Nephron progenitor cell (in vitro differentiated cells): ENCODE measurements at regions not wholly inside any gene's neighbourhood (a gene's known extent, or its start where the extent isn't known, plus 50 kb on each side); places are given as distances from the start of the nearest gene placed in this dataset.

Experiments
- DNase-seq: peaks from one replicate; pipeline ENCODE4 v3.0.0; 2021
- H3K27ac Mint-ChIP-seq: 2 replicates; pipeline ENCODE4 v1.8.0; 2021; ENCODE audit warnings: mild to moderate bottlenecking, moderate library complexity, mixed read lengths
- H3K27me3 Mint-ChIP-seq: 2 replicates; pipeline ENCODE4 v1.8.0; 2021; ENCODE audit warnings: mild to moderate bottlenecking, low read depth, mixed read lengths; ENCODE audit not compliant: poor library complexity
- H3K36me3 Mint-ChIP-seq: 2 replicates; pipeline ENCODE4 v1.8.0; 2021; ENCODE audit warnings: low read depth, mixed read lengths
- H3K4me1 Mint-ChIP-seq: 2 replicates; pipeline ENCODE4 v1.8.0; 2021; ENCODE audit warnings: mixed read lengths
- H3K4me3 Mint-ChIP-seq: 2 replicates; pipeline ENCODE4 v1.8.0; 2021; ENCODE audit warnings: mild to moderate bottlenecking, moderate library complexity, mixed read lengths
- H3K9me3 Mint-ChIP-seq: 2 replicates; pipeline ENCODE4 v1.8.0; 2021; ENCODE audit warnings: mild to moderate bottlenecking, moderate library complexity, mixed read lengths
- CTCF ChIP-seq: fragments of 200-600 bp; sonication (generic); IDR thresholded peaks from 2 replicates; pipeline ENCODE4 v1.5.0; 2021; ENCODE audit warnings: antibody characterized with exemption

GRCh38 chr9:81479573-81479972 is 209.8 kb downstream of the TLE1 start:
- no peak overlapping the region for H3K4me3 Mint-ChIP-seq
- H3K36me3 Mint-ChIP-seq, result peaks cover 6% of the 10 kb centered on the region
- TF ChIP-seq CTCF, result no peak
- H3K4me1 Mint-ChIP-seq, result peaks cover 6% of the 10 kb centered on the region
- no peak overlapping the region for H3K27ac Mint-ChIP-seq
- H3K27me3 Mint-ChIP-seq, result peaks cover 3% of the 10 kb centered on the region
- DNase-seq, result no peak
- H3K9me3 Mint-ChIP-seq, result peaks cover 33% of the 10 kb centered on the region

GRCh38 chr9:81477669-81478068 is 211.7 kb downstream of the TLE1 start:
- H3K36me3 Mint-ChIP-seq, result peaks cover 6% of the 10 kb centered on the region
- peaks cover 15% of the 10 kb centered on the region for H3K4me1 Mint-ChIP-seq
- TF ChIP-seq CTCF, result no peak
- H3K4me3 Mint-ChIP-seq, result no peak overlapping the region
- DNase-seq, result no peak
- peaks cover 22% of the 10 kb centered on the region for H3K9me3 Mint-ChIP-seq
- H3K27me3 Mint-ChIP-seq, result peaks cover 3% of the 10 kb centered on the region
- no peak overlapping the region for H3K27ac Mint-ChIP-seq

DNA sequence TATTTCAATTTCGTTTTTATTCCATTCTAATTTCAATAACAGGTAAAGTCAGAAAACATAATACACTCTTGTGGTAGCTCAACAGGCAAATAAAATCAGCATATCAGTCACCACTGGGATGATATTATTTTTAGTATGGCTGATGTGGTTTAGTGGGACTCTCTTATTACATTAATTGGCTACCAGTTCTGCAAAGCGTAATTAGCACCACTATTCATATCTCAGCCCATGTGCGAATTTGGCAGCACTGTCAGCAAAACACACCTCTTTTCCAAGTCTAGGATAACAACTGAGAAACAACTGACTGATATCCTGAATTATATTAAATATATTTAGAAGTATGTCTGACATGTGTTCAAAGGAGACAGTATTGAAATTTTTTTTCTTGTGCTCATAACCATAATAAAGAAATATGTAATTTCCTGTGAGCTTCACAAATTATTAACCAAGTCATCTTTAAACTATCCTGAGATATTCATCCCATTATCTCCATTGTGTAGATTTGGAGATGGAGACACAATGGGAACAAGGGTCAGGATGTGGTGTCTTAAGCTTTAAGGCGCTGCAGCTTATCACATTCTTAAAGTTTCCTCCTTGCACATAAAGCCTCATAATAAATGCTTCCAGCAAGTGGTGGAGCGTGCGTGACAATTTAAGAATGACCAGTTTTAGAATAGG is 212.4 kb downstream of the TLE1 start:
- Mint-ChIP-seq H3K27ac (no peak overlapping the region), H3K4me1 (peaks cover 21% of the 10 kb centered on the region), H3K9me3 (peaks cover 16% of the 10 kb centered on the region), H3K27me3 (peaks cover 5% of the 10 kb centered on the region), H3K4me3 (no peak overlapping the region), H3K36me3 (peaks cover 6% of the 10 kb centered on the region)
- TF ChIP-seq CTCF, result no peak
- DNase-seq, result no peak

- Mint-ChIP-seq H3K27ac (no peak overlapping the region), H3K9me3 (peaks cover 5% of the 10 kb centered on the region)
- no peak for DNase-seq
Observed at GRCh38 chr9:81474792-81475191, 214.6 kb downstream of the TLE1 start.

GRCh38 chr9:81474125-81474524 is 215.2 kb downstream of the TLE1 start:
- Mint-ChIP-seq H3K4me3 (no peak overlapping the region), H3K4me1 (peaks cover 15% of the 10 kb centered on the region), H3K36me3 (no peaks in the 10 kb centered on the region), H3K27ac (no peak overlapping the region), H3K27me3 (peaks cover 6% of the 10 kb centered on the region), H3K9me3 (peaks cover 5% of the 10 kb centered on the region)
- TF ChIP-seq CTCF, result no peak
- DNase-seq, result no peak

More at GRCh38 chr9:81474792-81475191, 214.6 kb downstream of the TLE1 start:
- no peak for TF ChIP-seq CTCF
- H3K36me3 Mint-ChIP-seq, result no peaks in the 10 kb centered on the region
- peaks cover 6% of the 10 kb centered on the region for H3K27me3 Mint-ChIP-seq
- no peak overlapping the region for H3K4me3 Mint-ChIP-seq
- H3K4me1 Mint-ChIP-seq, result peaks cover 19% of the 10 kb centered on the region

DNA sequence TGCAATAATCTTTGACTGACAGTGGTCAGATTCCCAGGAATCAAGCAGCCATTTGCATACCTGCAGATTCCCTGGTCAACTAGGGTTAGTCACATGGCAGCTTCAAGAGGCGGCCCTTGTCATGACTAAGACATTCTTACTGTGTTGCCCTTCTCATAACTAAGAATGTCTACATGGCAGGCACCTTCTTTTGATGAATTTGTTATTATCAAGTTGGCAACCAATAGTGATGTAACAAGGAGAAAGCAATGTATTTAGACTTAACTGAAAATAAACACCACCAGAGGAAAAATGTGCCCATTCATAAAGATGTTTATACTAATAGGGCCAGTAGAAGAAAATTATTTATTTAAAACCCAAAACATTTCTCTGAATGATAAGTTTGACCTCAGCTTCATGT is 215.6 kb downstream of the TLE1 start:
- peaks cover 6% of the 10 kb centered on the region for H3K27me3 Mint-ChIP-seq
- H3K9me3 Mint-ChIP-seq, result peaks cover 5% of the 10 kb centered on the region
- H3K4me1 Mint-ChIP-seq, result peaks cover 15% of the 10 kb centered on the region
- H3K27ac Mint-ChIP-seq, result no peak overlapping the region
- H3K36me3 Mint-ChIP-seq, result no peaks in the 10 kb centered on the region
- no peak for DNase-seq
- H3K4me3 Mint-ChIP-seq, result no peak overlapping the region
- TF ChIP-seq CTCF, result no peak
